Keratinocyte (primary cell): ENCODE measurements at regions not wholly inside any gene's neighbourhood (a gene's known extent, or its start where the extent isn't known, plus 50 kb on each side); places are given as distances from the start of the nearest gene placed in this dataset.
A peak's percentile ranks its signal among the peaks of the same experiment; 100 is the strongest.

Source experiments
- DNase-seq: peaks from one replicate; pipeline ENCODE4 v3.0.0-alpha.2; 2011; ENCODE audit warnings: low read depth, missing footprints, low spot score
- FAIRE-seq: peaks from 2 replicates; lab custom pipeline; 2011; peaks lifted over from hg19 to GRCh38; lab: Jason Lieb, UNC
- H2AFZ ChIP-seq: 2 replicates; pipeline ENCODE4 v1.6.0; 2012; ENCODE audit warnings: low read length, control low read depth, inconsistent platforms; ENCODE audit not compliant: control insufficient read depth
- H3K27ac ChIP-seq: 2 replicates; pipeline ENCODE4 v1.5.1; 2011; ENCODE audit warnings: low read length; ENCODE audit not compliant: control insufficient read depth, insufficient read depth
- H3K27me3 ChIP-seq: 3 replicates; pipeline ENCODE4 v1.6.0; 2011; ENCODE audit warnings: low read length; ENCODE audit not compliant: control insufficient read depth, insufficient read depth; ENCODE audit errors: extremely low read depth
- H3K36me3 ChIP-seq, 2 experiments: 2 replicates in 1 of 2; 3 replicates in 1 of 2; pipeline ENCODE4 v1.5.1; 2011; ENCODE audit warnings: low read length in 2 of 2, mild to moderate bottlenecking in 1 of 2; ENCODE audit not compliant: control insufficient read depth in 2 of 2, insufficient read depth in 2 of 2; ENCODE audit errors: extremely low read depth in 1 of 2
- H3K4me1 ChIP-seq: 3 replicates; pipeline ENCODE4 v1.5.1; 2011; ENCODE audit warnings: low read length; ENCODE audit not compliant: control insufficient read depth, insufficient read depth; ENCODE audit errors: extremely low read depth
- H3K4me2 ChIP-seq: 3 replicates; pipeline ENCODE4 v1.6.0; 2011; ENCODE audit warnings: low read depth, low read length; ENCODE audit not compliant: control insufficient read depth, insufficient read depth; ENCODE audit errors: extremely low read depth
- H3K4me3 ChIP-seq, 3 experiments: fragments of 200-600 bp in 1 of 3; sonication (generic) in 1 of 3; 2 replicates in 2 of 3; 3 replicates in 1 of 3; pipeline ENCODE4 v1.5.1; 2011 to 2016; ENCODE audit warnings: low read length in 3 of 3, mild to moderate bottlenecking in 3 of 3, control low read depth in 2 of 3, inconsistent platforms in 1 of 3, low read depth in 1 of 3, mixed read lengths in 1 of 3, mixed run types in 1 of 3, moderate library complexity in 1 of 3; ENCODE audit not compliant: control insufficient read depth in 2 of 3, insufficient read depth in 2 of 3; ENCODE audit errors: extremely low read depth in 1 of 3
- H3K79me2 ChIP-seq: 2 replicates; pipeline ENCODE4 v1.6.0; 2012; ENCODE audit warnings: low read length; ENCODE audit not compliant: control insufficient read depth, insufficient read depth
- H3K9ac ChIP-seq: 3 replicates; pipeline ENCODE4 v1.6.0; 2011; ENCODE audit warnings: low read length; ENCODE audit not compliant: control insufficient read depth, insufficient read depth; ENCODE audit errors: extremely low read depth
- H3K9me1 ChIP-seq: 3 replicates; pipeline ENCODE4 v1.6.0; 2011; ENCODE audit warnings: low read length; ENCODE audit not compliant: control insufficient read depth, insufficient read depth; ENCODE audit errors: extremely low read depth
- H3K9me3 ChIP-seq: 2 replicates; pipeline ENCODE4 v1.5.1; 2012; ENCODE audit warnings: low read depth, low read length; ENCODE audit not compliant: control insufficient read depth
- H4K20me1 ChIP-seq: 3 replicates; pipeline ENCODE4 v1.6.0; 2011; ENCODE audit warnings: low read length; ENCODE audit not compliant: control insufficient read depth, insufficient read depth; ENCODE audit errors: extremely low read depth
- EZH2 ChIP-seq: IDR thresholded peaks from one replicate; pipeline ENCODE4 v1.6.1; 2012; ENCODE audit warnings: inconsistent platforms, mild to moderate bottlenecking, low read length, moderate library complexity
- dilution Hi-C: fragments of 300-500 bp; cut with MboI; formaldehyde crosslinking; loops from one replicate; pipeline ENCODE4 v1.7.0; 2020; ENCODE audit warnings: low sequenced_read_pairs; ENCODE audit not compliant: extremely low pct_ligation_motif_present
- TF ChIP-seq, protein P1 (sequence below), 3 experiments: IDR thresholded peaks in 1 of 3; conservative IDR thresholded peaks in 1 of 3; optimal IDR thresholded peaks in 1 of 3; 2 replicates in 2 of 3; 3 replicates in 1 of 3; pipeline versions ENCODE3 to v1.5.1; 2011; ENCODE audit warnings: low read length in 3 of 3, mild to moderate bottlenecking in 3 of 3, moderate library complexity in 2 of 3, control low read depth in 1 of 3, inconsistent platforms in 1 of 3; ENCODE audit not compliant: insufficient read depth in 2 of 3; ENCODE audit errors: extremely low read depth in 1 of 3

DNA sequence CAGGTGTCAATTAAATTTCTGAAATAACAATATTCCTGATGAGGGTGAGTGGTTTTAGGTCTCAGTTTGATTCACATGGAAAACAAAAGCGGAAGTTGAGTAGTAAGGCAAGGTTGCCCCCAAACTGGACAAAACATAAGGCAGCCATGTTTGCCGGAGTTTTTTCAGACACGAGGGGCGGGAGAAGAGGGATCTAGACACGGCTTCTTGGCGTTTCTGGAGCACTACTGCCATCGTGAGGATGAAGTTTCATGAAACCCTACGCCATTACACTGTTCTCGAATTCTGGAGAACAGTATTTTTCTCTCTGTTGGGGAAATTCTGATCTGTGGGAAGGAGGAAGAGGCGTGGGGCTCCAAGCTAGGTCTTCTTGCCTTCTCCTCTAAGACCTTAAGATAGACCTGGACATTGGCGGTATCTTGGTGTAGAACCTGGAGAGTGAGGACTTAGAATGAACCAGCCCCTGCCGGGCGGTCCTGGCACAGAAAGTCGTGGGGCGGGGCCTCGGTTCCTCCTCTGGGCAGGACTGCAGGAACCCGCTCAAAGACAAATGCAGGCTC lies 160.3 kb downstream of the OR13H1 start:
- no peak for TF ChIP-seq EZH2
- TF ChIP-seq, protein P1, sequence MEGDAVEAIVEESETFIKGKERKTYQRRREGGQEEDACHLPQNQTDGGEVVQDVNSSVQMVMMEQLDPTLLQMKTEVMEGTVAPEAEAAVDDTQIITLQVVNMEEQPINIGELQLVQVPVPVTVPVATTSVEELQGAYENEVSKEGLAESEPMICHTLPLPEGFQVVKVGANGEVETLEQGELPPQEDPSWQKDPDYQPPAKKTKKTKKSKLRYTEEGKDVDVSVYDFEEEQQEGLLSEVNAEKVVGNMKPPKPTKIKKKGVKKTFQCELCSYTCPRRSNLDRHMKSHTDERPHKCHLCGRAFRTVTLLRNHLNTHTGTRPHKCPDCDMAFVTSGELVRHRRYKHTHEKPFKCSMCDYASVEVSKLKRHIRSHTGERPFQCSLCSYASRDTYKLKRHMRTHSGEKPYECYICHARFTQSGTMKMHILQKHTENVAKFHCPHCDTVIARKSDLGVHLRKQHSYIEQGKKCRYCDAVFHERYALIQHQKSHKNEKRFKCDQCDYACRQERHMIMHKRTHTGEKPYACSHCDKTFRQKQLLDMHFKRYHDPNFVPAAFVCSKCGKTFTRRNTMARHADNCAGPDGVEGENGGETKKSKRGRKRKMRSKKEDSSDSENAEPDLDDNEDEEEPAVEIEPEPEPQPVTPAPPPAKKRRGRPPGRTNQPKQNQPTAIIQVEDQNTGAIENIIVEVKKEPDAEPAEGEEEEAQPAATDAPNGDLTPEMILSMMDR (optimal IDR thresholded peaks at IDR 0.05 in 1 of 3, IDR thresholded peaks at IDR 0.05 in 1 of 3, conservative IDR thresholded peaks at IDR 0.05 in 1 of 3; ENCODE audit: extremely low read depth in 1 of 3, insufficient read depth in 2 of 3, low read length in 3 of 3), result peak; percentile 45 to 58 (median 46)
- Histone ChIP-seq H3K4me2 (peak overlapping the region; percentile 77), H4K20me1 (no peaks in the 10 kb centered on the region), H3K9me3 (no peaks in the 10 kb centered on the region), H3K4me1 (no peaks in the 10 kb centered on the region), H3K27ac (peak overlapping the region; percentile 43), H3K4me3 (peak overlapping the region; percentile 45 to 71 (median 69)), H3K27me3 (no peaks in the 10 kb centered on the region), H3K79me2 (no peaks in the 10 kb centered on the region), H3K9ac (peak overlapping the region; percentile 54), H3K36me3 (no peaks in the 10 kb centered on the region), H2AFZ (peak overlapping the region; percentile 45), H3K9me1 (no peaks in the 10 kb centered on the region)
- no peak for DNase-seq
- peak; percentile 69 for FAIRE-seq
- dilution Hi-C loops, result no loop called here

DNA sequence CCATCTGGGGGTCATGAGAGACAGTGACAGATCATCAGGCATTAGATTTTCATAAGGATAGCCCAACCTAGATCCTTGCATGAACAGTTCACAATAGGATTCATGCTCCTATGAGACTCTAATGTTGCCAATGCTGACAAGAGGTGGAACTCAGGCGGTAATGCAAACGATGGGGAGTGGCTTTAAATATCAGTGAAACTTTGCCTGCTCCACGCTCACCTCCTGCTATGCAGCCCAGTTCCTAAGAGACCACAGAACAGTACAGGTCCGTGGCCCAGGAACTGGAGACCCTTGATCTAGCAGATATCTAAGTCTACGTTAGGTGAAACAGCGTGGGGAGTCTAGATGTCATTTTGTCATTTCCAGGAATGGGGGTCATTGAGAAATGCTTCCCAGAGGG lies 165.7 kb downstream of the OR13H1 start:
- Histone ChIP-seq H3K9me1 (no peaks in the 10 kb centered on the region), H3K79me2 (no peaks in the 10 kb centered on the region), H4K20me1 (no peaks in the 10 kb centered on the region), H3K4me2 (no peak overlapping the region), H3K4me1 (no peaks in the 10 kb centered on the region), H2AFZ (no peak overlapping the region), H3K27ac (no peak overlapping the region), H3K9me3 (no peaks in the 10 kb centered on the region), H3K4me3 (no peak overlapping the region), H3K27me3 (no peaks in the 10 kb centered on the region), H3K9ac (no peak overlapping the region), H3K36me3 (no peaks in the 10 kb centered on the region)
- FAIRE-seq (no peak), DNase-seq (no peak)
- dilution Hi-C loops, result no loop called here
- TF ChIP-seq EZH2, result no peak
- TF ChIP-seq, protein P1 (optimal IDR thresholded peaks at IDR 0.05 in 1 of 3, IDR thresholded peaks at IDR 0.05 in 1 of 3, conservative IDR thresholded peaks at IDR 0.05 in 1 of 3; ENCODE audit: extremely low read depth in 1 of 3, insufficient read depth in 2 of 3, low read length in 3 of 3), result no peak
